ENCODE measurements at regions not wholly inside any gene's neighbourhood (a gene's known extent, or its start where the extent isn't known, plus 50 kb on each side); places are given as distances from the start of the nearest gene placed in this dataset.

DNA sequence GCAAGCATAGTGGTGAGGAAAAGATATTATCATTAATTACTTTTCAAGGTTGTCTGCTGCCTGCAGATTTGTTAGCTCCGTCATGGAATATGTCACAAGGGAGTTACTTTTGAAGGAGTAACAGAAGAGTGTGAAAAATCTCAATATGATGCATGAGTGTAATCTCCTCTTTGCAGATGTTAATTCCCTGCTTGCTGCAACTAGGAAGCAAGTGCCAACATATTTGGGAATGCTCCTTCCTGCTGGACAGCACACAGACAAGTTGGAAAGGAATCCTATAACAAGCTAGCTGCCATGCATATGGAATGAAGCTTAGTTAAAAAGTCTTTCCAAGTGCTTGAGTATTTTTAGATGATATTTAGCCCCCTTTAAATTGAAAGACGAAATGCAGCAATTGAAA, 2023.6 kb upstream of the CDH6 start:
- Histone ChIP-seq H3K9me3 (no peaks in the 10 kb centered on the region), H3K27me3 (no peaks in the 10 kb centered on the region)
- no peak for TF ChIP-seq POLR2AphosphoS5 (IDR thresholded peaks at IDR 0.05)
- TF ChIP-seq, protein P1, sequence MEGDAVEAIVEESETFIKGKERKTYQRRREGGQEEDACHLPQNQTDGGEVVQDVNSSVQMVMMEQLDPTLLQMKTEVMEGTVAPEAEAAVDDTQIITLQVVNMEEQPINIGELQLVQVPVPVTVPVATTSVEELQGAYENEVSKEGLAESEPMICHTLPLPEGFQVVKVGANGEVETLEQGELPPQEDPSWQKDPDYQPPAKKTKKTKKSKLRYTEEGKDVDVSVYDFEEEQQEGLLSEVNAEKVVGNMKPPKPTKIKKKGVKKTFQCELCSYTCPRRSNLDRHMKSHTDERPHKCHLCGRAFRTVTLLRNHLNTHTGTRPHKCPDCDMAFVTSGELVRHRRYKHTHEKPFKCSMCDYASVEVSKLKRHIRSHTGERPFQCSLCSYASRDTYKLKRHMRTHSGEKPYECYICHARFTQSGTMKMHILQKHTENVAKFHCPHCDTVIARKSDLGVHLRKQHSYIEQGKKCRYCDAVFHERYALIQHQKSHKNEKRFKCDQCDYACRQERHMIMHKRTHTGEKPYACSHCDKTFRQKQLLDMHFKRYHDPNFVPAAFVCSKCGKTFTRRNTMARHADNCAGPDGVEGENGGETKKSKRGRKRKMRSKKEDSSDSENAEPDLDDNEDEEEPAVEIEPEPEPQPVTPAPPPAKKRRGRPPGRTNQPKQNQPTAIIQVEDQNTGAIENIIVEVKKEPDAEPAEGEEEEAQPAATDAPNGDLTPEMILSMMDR (IDR thresholded peaks at IDR 0.05), result no peak

DNA sequence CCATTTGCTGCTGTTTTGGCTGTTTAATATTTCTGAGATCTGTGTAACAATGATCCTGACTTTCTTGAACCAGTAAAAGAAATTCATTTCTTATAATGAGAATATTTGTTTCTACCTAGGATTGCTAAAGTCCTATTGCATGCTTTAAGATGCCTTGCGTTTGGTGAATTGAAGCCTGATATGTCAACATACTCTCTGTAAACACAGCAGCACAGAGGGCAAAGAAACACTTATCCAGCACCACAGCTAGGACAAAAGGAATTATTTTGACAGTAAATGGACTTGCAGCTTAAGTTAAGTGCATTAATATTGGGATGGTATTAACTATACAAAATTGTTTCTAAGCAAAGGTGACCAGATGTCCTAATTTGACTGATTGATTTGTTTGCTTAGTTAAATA, 2031.2 kb upstream of the CDH6 start:
- no peaks in the 10 kb centered on the region for H3K27me3 ChIP-seq
- H3K27ac ChIP-seq (replicated peaks in 1 of 4), result no peak overlapping the region
- DNase-seq (ENCODE audit: extremely low spot score), result no peak
- H3K4me1 ChIP-seq, result no peaks in the 10 kb centered on the region
- intact Hi-C loops (cut with DNase I), result no loop called here
- no peaks in the 10 kb centered on the region for H3K36me3 ChIP-seq
- TF ChIP-seq, protein P1 (IDR thresholded peaks at IDR 0.05), result no peak
- TF ChIP-seq POLR2AphosphoS5 (IDR thresholded peaks at IDR 0.05) (no peak), POLR2A (IDR thresholded peaks at IDR 0.05; ENCODE audit: low read depth) (no peak), EP300 (IDR thresholded peaks at IDR 0.05) (no peak)
- no peak overlapping the region for H3K4me3 ChIP-seq
- no peaks in the 10 kb centered on the region for H3K9me3 ChIP-seq
- 70% methylated on average over 1 of the region's 1 CpG for WGBS

More for the DNA sequence above, 2023.6 kb upstream of the CDH6 start:
- Histone ChIP-seq H3K36me3 (no peaks in the 10 kb centered on the region), H3K27ac (replicated peaks in 1 of 4) (no peak overlapping the region), H3K4me1 (peaks cover 0 to 6% (median 0%) of the 10 kb centered on the region in 4 donors), H3K4me3 (no peak overlapping the region)
- intact Hi-C loops (cut with DNase I), result no loop called here
- no peak for DNase-seq (ENCODE audit: extremely low spot score)
- WGBS, result 16% methylated on average over 2 of the region's 2 CpGs

DNA sequence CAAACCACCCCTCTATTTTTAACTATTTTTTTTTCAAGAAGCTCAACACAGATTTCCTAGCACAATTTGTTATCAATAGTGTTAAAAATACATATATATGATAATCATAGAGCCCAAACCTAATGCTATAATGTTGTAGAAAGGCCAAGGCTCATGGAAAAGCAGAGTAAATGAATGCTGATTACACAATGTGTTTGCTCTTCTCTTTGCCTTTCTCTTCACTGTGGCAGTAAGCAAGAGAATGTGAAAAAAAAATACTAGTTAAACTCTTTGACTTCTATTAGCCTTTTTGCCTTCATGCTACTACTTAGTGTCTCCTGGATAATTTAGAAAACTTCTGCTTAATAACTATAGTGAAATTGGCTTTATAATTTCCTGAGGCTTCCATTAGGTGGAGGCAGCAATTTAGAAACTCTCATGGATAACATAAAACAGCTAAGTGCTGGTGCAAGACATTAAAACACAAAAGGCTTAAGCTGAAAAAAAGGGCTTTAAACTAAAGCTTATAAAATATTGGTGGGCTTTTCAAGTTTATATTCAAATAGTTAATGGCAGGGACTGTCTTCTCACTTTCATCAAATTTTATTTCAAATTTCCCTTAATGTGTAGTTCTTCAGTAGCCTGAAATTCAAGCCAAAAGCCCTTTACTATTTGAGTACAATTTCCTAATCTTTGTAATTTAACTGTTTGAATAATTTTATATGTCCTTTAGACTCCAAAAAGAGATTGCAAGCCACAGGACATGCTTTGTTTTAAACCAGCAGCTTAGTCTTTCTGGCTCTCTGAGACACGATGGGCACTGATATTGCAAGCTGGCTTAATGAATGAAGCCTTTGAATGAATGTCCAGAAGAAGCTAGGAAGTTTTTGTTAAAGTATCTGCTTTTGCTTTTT, 2031.8 kb upstream of the CDH6 start:
- Histone ChIP-seq H3K4me1 (no peaks in the 10 kb centered on the region), H3K36me3 (no peaks in the 10 kb centered on the region), H3K9me3 (no peaks in the 10 kb centered on the region), H3K4me3 (no peak overlapping the region), H3K27me3 (no peaks in the 10 kb centered on the region), H3K27ac (replicated peaks in 1 of 4) (no peak overlapping the region)
- intact Hi-C loops (cut with DNase I), result no loop called here
- TF ChIP-seq POLR2A (IDR thresholded peaks at IDR 0.05; ENCODE audit: low read depth) (no peak), EP300 (IDR thresholded peaks at IDR 0.05) (no peak), POLR2AphosphoS5 (IDR thresholded peaks at IDR 0.05) (no peak)
- TF ChIP-seq, protein P1 (IDR thresholded peaks at IDR 0.05), result no peak
- WGBS, result 70% methylated on average over 1 of the region's 1 CpG
- no peak for DNase-seq (ENCODE audit: extremely low spot score)

DNA sequence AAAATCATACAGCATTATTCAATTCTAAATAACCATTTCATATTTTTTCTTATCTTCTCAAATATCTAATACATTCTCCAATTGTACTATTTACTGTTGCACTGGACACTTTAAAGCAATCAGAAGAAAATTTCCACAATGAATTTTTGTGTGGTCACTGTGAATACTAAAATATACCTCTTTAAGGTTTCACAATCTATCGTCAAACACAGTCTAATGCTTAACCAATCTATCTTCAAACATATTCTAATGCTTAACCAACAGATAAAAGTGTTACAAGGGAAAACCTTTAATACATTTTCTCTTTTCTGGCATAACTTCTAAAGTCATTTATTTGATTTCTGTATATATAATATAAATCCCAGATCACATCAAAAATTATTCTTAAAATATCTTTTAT, 2035.5 kb upstream of the CDH6 start:
- DNase-seq (ENCODE audit: extremely low spot score), result no peak
- TF ChIP-seq EP300 (IDR thresholded peaks at IDR 0.05), result no peak
- TF ChIP-seq POLR2A (IDR thresholded peaks at IDR 0.05; ENCODE audit: low read depth), result no peak
- no peak for TF ChIP-seq POLR2AphosphoS5 (IDR thresholded peaks at IDR 0.05)
- TF ChIP-seq, protein P1 (IDR thresholded peaks at IDR 0.05), result no peak
- no peaks in the 10 kb centered on the region for H3K27me3 ChIP-seq
- no peak overlapping the region for H3K27ac ChIP-seq (replicated peaks in 1 of 4)
- no peaks in the 10 kb centered on the region for H3K4me1 ChIP-seq
- intact Hi-C loops (cut with DNase I), result no loop called here
- H3K36me3 ChIP-seq, result no peaks in the 10 kb centered on the region
- H3K4me3 ChIP-seq, result no peak overlapping the region
- no peaks in the 10 kb centered on the region for H3K9me3 ChIP-seq
- WGBS, result 65% methylated on average over 1 of the region's 1 CpG

DNA sequence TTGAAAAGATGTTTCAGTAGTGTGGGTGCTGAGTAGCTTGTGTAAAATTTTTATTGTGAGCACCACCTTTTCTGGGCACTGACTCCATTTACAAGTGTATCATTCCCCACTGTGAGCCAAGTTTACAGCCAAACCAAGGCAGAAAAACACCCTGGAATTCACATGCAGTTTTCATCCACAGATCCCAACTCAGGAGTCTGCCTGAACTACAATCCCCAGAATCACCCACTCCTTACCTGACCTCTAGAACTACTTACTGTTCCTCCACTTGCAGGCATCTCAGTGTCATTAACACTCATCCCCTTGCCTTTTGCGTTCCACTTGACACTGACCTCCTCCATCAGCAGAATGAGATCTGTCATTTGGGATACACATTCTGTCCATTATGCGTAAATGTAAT, 2042.6 kb upstream of the CDH6 start:
- intact Hi-C loops (cut with DNase I), result no loop called here
- Histone ChIP-seq H3K4me3 (no peak overlapping the region), H3K9me3 (no peaks in the 10 kb centered on the region), H3K27ac (replicated peaks in 1 of 4) (no peak overlapping the region), H3K36me3 (no peaks in the 10 kb centered on the region), H3K4me1 (no peaks in the 10 kb centered on the region), H3K27me3 (no peaks in the 10 kb centered on the region)
- TF ChIP-seq, protein P1 (IDR thresholded peaks at IDR 0.05), result no peak
- 56% methylated on average over 2 of the region's 2 CpGs for WGBS
- DNase-seq (ENCODE audit: extremely low spot score), result no peak
